H9 (cell line): ENCODE measurements at regions not wholly inside any gene's neighbourhood (a gene's known extent, or its start where the extent isn't known, plus 50 kb on each side); places are given as distances from the start of the nearest gene placed in this dataset.

Experiments used
- DNase-seq: peaks from one replicate; pipeline ENCODE4 v3.0.0-alpha.2; 2017
- H2AFZ ChIP-seq: one replicate; pipeline ENCODE4 v1.6.1; 2013; ENCODE audit warnings: mild to moderate bottlenecking, low read length, control low read depth, moderate library complexity
- H2AK5ac ChIP-seq: 2 replicates; pipeline ENCODE4 v1.6.1; 2013; ENCODE audit warnings: low read length, control low read depth, mixed read lengths; ENCODE audit not compliant: insufficient read length
- H2BK120ac ChIP-seq: one replicate; pipeline ENCODE4 v1.6.1; 2013; ENCODE audit warnings: low read depth, mild to moderate bottlenecking, low read length, control low read depth, inconsistent platforms; ENCODE audit not compliant: poor library complexity, severe bottlenecking
- H2BK12ac ChIP-seq: 2 replicates; pipeline ENCODE4 v1.6.1; 2013; ENCODE audit warnings: low read length, control low read depth, mixed read lengths, low read depth; ENCODE audit not compliant: insufficient read length
- H2BK15ac ChIP-seq: 2 replicates; pipeline ENCODE4 v1.6.1; 2013; ENCODE audit warnings: low read depth, low read length, control low read depth
- H2BK20ac ChIP-seq: one replicate; pipeline ENCODE4 v1.6.1; 2013; ENCODE audit warnings: low read depth, mild to moderate bottlenecking, low read length, control low read depth, inconsistent platforms; ENCODE audit not compliant: poor library complexity, severe bottlenecking
- H2BK5ac ChIP-seq: 2 replicates; pipeline ENCODE4 v1.6.1; 2013; ENCODE audit warnings: low read length, control low read depth, mixed read lengths; ENCODE audit not compliant: insufficient read length
- H3K14ac ChIP-seq: 2 replicates; pipeline ENCODE4 v1.6.1; 2013; ENCODE audit warnings: low read length, control low read depth; ENCODE audit not compliant: insufficient read depth
- H3K18ac ChIP-seq: 2 replicates; pipeline ENCODE4 v1.6.1; 2013; ENCODE audit warnings: low read depth, mild to moderate bottlenecking, mixed read lengths, low read length, control low read depth; ENCODE audit not compliant: insufficient read length
- H3K23ac ChIP-seq: 2 replicates; pipeline ENCODE4 v1.6.1; 2013; ENCODE audit warnings: low read length, control low read depth, mixed read lengths, low read depth; ENCODE audit not compliant: insufficient read length
- H3K23me2 ChIP-seq: 2 replicates; pipeline ENCODE4 v1.6.1; 2013; ENCODE audit warnings: low read depth, mild to moderate bottlenecking, mixed read lengths, low read length, control low read depth; ENCODE audit not compliant: insufficient read length, poor library complexity, severe bottlenecking
- H3K27ac ChIP-seq: 2 replicates; pipeline ENCODE4 v1.5.1; 2013; ENCODE audit warnings: low read length, control low read depth, mixed read lengths, low read depth; ENCODE audit not compliant: insufficient read length
- H3K27me3 ChIP-seq: 2 replicates; pipeline ENCODE4 v1.6.1; 2013; ENCODE audit warnings: low read length, control low read depth, inconsistent platforms; ENCODE audit not compliant: insufficient read depth
- H3K4ac ChIP-seq: 2 replicates; pipeline ENCODE4 v1.6.1; 2013; ENCODE audit warnings: low read depth, mild to moderate bottlenecking, control low read depth, inconsistent platforms, low read length, moderate library complexity
- H3K4me1 ChIP-seq: 2 replicates; pipeline ENCODE4 v1.6.1; 2013; ENCODE audit warnings: low read length, control low read depth, inconsistent platforms; ENCODE audit not compliant: insufficient read depth
- H3K4me2 ChIP-seq: 2 replicates; pipeline ENCODE4 v1.6.1; 2013; ENCODE audit warnings: low read length, control low read depth, mixed read lengths; ENCODE audit not compliant: insufficient read length, insufficient read depth
- H3K56ac ChIP-seq: 2 replicates; pipeline ENCODE4 v1.6.1; 2013; ENCODE audit warnings: low read depth, mild to moderate bottlenecking, mixed read lengths, low read length, control low read depth; ENCODE audit not compliant: insufficient read length
- H3K79me1 ChIP-seq: 2 replicates; pipeline ENCODE4 v1.6.1; 2013; ENCODE audit warnings: low read depth, mild to moderate bottlenecking, moderate library complexity, low read length, control low read depth, inconsistent platforms; ENCODE audit not compliant: insufficient read depth, poor library complexity, severe bottlenecking
- H3K79me2 ChIP-seq: 2 replicates; pipeline ENCODE4 v1.6.1; 2013; ENCODE audit warnings: low read length, control low read depth, inconsistent platforms; ENCODE audit not compliant: insufficient read depth
- H3K9ac ChIP-seq: 2 replicates; pipeline ENCODE4 v1.6.1; 2013; ENCODE audit warnings: low read length, control low read depth, mixed read lengths; ENCODE audit not compliant: insufficient read length; ENCODE audit errors: extremely low read depth
- H3K9me3 ChIP-seq: one replicate; pipeline ENCODE4 v1.6.1; 2013; ENCODE audit warnings: low read depth, low read length, inconsistent platforms; ENCODE audit not compliant: control insufficient read depth
- H3T11ph ChIP-seq: one replicate; pipeline ENCODE4 v1.6.1; 2013; ENCODE audit warnings: mild to moderate bottlenecking, low read length, control low read depth, inconsistent platforms
- H4K20me1 ChIP-seq: one replicate; pipeline ENCODE4 v1.6.1; 2013; ENCODE audit not compliant: control insufficient read depth, insufficient read length, insufficient read depth
- H4K5ac ChIP-seq: 2 replicates; pipeline ENCODE4 v1.6.1; 2013; ENCODE audit warnings: low read depth, mild to moderate bottlenecking, mixed read lengths, low read length, control low read depth; ENCODE audit not compliant: insufficient read length
- H4K8ac ChIP-seq: replicated peaks from 2 replicates; pipeline ENCODE4 v1.6.1; 2013; ENCODE audit warnings: low read length, control low read depth, mixed read lengths, low read depth; ENCODE audit not compliant: insufficient read length
- H4K91ac ChIP-seq: 2 replicates; pipeline ENCODE4 v1.6.1; 2013; ENCODE audit warnings: low read depth, mild to moderate bottlenecking, moderate library complexity, mixed read lengths, low read length, control low read depth; ENCODE audit not compliant: insufficient read length
- H3K27ac Mint-ChIP-seq, 3 experiments: 2 replicates in 2 of 3; 3 replicates in 1 of 3; pipeline ENCODE4 v1.8.0; 2020 to 2021; ENCODE audit warnings: mixed read lengths in 3 of 3, mild to moderate bottlenecking in 1 of 3, moderate library complexity in 1 of 3
- H3K27me3 Mint-ChIP-seq: 2 replicates; pipeline ENCODE4 v1.8.0; 2021; ENCODE audit warnings: low read depth, mild to moderate bottlenecking, moderate library complexity, mixed read lengths
- H3K36me3 Mint-ChIP-seq, 3 experiments: 2 replicates in 2 of 3; 3 replicates in 1 of 3; pipeline ENCODE4 v1.8.0; 2020 to 2021; ENCODE audit warnings: low read depth in 3 of 3, mixed read lengths in 3 of 3; ENCODE audit not compliant: insufficient read depth in 1 of 3
- H3K4me1 Mint-ChIP-seq, 2 experiments: 2 replicates each; pipeline ENCODE4 v1.8.0; 2020; ENCODE audit warnings: mixed read lengths in 2 of 2
- H3K4me3 Mint-ChIP-seq, 2 experiments: 2 replicates in 1 of 2; 3 replicates in 1 of 2; pipeline ENCODE4 v1.8.0; 2020 to 2021; ENCODE audit warnings: mild to moderate bottlenecking in 2 of 2, mixed read lengths in 2 of 2, moderate library complexity in 1 of 2
- H3K9me3 Mint-ChIP-seq, 2 experiments: 2 replicates in 1 of 2; 3 replicates in 1 of 2; pipeline ENCODE4 v1.8.0; 2020; ENCODE audit warnings: mild to moderate bottlenecking in 2 of 2, mixed read lengths in 2 of 2, moderate library complexity in 1 of 2
- WGBS: extraction: QIAGEN DNeasy Blood & Tissue Kit; methylation state at CpG from one replicate; pipeline ENCODE4 v1.1.7; 2013; ENCODE audit warnings: missing lambda C conversion rate, low lambda C conversion rate, mixed read lengths; ENCODE audit not compliant: insufficient read length; ENCODE audit errors: extremely low coverage; 5-methylcytosine and 5-hydroxymethylcytosine counted together
- TF ChIP-seq, protein P1 (sequence below): fragments of 200-600 bp; sonication (generic); conservative IDR thresholded peaks from 3 replicates; pipeline ENCODE4 v1.8.0; 2021; ENCODE audit warnings: antibody characterized with exemption, mild to moderate bottlenecking

DNA sequence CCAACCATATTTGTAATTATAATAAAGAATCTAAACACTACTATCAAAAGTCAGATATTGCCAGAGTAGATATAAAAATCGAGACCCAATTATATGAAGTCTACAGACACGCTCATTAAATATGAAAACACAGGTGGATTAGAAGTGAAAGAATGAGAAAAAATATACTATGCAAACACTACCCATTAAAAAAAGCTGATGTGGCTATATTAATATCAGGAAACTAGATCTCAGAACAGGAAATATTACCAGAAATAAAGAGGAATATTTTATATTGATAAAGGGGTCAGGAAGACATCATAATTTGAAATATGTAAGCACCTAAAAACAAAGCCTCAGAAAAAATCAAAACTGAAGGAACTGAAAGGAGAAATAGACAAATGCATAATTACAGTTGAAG lies 88.3 kb downstream of the URB2 start:
- no peak overlapping the region for H2BK5ac ChIP-seq
- no peak overlapping the region for H2BK15ac ChIP-seq
- no peak overlapping the region for H2BK20ac ChIP-seq
- H3K4ac ChIP-seq = no peak overlapping the region
- H2BK12ac ChIP-seq = no peak overlapping the region
- WGBS = no CpG with 5 or more reads among the region's 2 CpGs
- no peak overlapping the region for H3K4me2 ChIP-seq
- H3T11ph ChIP-seq = no peak overlapping the region
- H4K20me1 ChIP-seq = no peaks in the 10 kb centered on the region
- no peaks in the 10 kb centered on the region for H3K79me2 ChIP-seq
- no peak overlapping the region for H3K23ac ChIP-seq
- no peak overlapping the region for H3K18ac ChIP-seq
- H3K27ac Mint-ChIP-seq = no peak overlapping the region
- no peaks in the 10 kb centered on the region for H3K9me3 ChIP-seq
- no peak overlapping the region for H3K14ac ChIP-seq
- H3K27ac ChIP-seq = no peak overlapping the region
- no peak overlapping the region for H4K8ac ChIP-seq
- H4K91ac ChIP-seq = no peak overlapping the region
- DNase-seq = no peak
- no peaks in the 10 kb centered on the region for H3K79me1 ChIP-seq
- no peak overlapping the region for H3K56ac ChIP-seq
- no peak overlapping the region for H2AK5ac ChIP-seq
- H2BK120ac ChIP-seq = no peak overlapping the region
- H3K27me3 ChIP-seq = no peaks in the 10 kb centered on the region
- no peak overlapping the region for H3K4me3 Mint-ChIP-seq
- H3K4me1 Mint-ChIP-seq = peaks cover 36 to 48% of the 10 kb centered on the region in 2 experiments
- TF ChIP-seq, protein P1, sequence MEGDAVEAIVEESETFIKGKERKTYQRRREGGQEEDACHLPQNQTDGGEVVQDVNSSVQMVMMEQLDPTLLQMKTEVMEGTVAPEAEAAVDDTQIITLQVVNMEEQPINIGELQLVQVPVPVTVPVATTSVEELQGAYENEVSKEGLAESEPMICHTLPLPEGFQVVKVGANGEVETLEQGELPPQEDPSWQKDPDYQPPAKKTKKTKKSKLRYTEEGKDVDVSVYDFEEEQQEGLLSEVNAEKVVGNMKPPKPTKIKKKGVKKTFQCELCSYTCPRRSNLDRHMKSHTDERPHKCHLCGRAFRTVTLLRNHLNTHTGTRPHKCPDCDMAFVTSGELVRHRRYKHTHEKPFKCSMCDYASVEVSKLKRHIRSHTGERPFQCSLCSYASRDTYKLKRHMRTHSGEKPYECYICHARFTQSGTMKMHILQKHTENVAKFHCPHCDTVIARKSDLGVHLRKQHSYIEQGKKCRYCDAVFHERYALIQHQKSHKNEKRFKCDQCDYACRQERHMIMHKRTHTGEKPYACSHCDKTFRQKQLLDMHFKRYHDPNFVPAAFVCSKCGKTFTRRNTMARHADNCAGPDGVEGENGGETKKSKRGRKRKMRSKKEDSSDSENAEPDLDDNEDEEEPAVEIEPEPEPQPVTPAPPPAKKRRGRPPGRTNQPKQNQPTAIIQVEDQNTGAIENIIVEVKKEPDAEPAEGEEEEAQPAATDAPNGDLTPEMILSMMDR = no peak
- no peak overlapping the region for H4K5ac ChIP-seq
- peaks cover 0 to 6% (median 0%) of the 10 kb centered on the region in 3 experiments; a peak in 3 of 7 replicates for H3K36me3 Mint-ChIP-seq
- H3K27me3 Mint-ChIP-seq = no peaks in the 10 kb centered on the region
- H3K4me1 ChIP-seq = peaks cover 6% of the 10 kb centered on the region
- H3K23me2 ChIP-seq = no peaks in the 10 kb centered on the region
- H2AFZ ChIP-seq = no peak overlapping the region
- no peaks in the 10 kb centered on the region; a peak in 2 of 5 replicates for H3K9me3 Mint-ChIP-seq
- no peak overlapping the region for H3K9ac ChIP-seq
